IMR-90 (cell line): ENCODE measurements at regions not wholly inside any gene's neighbourhood (a gene's known extent, or its start where the extent isn't known, plus 50 kb on each side); places are given as distances from the start of the nearest gene placed in this dataset.

Experiments used
- ATAC-seq: fragments of 200-7000 bp; cut with Tn5 transposase; 2 replicates; pipeline ENCODE4 v1.9.1; 2020; ENCODE audit warnings: low read depth, mild to moderate bottlenecking, moderate library complexity
- BruUV-seq: library from RNA; stranded (reverse); fragments of 400-500 nt; replicated peaks from 2 replicates; lab custom pipeline; 2021; lab: Mats Ljungman, UMichigan
- CTCF ChIA-PET: fragments of 300-600 bp; formaldehyde crosslinking; extraction: SDS; loops from one replicate; lab custom pipeline; 2021; ENCODE audit warnings: antibody characterized with exemption; lab: Yijun Ruan, JAX
- POLR2A ChIA-PET: fragments of 300-600 bp; sonication (Branson Sonifier 250); formaldehyde crosslinking; loops from one replicate; lab custom pipeline; 2022; ENCODE audit warnings: antibody characterized with exemption; ENCODE audit not compliant: unreplicated experiment; lab: Charles Lee
- DNase-seq: peaks from one replicate; pipeline ENCODE4 v3.0.0; 2013
- H2AFZ ChIP-seq: replicated peaks from 2 replicates; pipeline ENCODE3; 2013; ENCODE audit warnings: low read length, mild to moderate bottlenecking; ENCODE audit not compliant: poor library complexity
- H2AK5ac ChIP-seq: 2 replicates; pipeline ENCODE4 v1.6.1; 2013; ENCODE audit warnings: low read depth, low read length, inconsistent platforms
- H2AK9ac ChIP-seq: replicated peaks from 2 replicates; pipeline ENCODE3; 2013; ENCODE audit warnings: mild to moderate bottlenecking, low read depth, low read length, moderate library complexity; ENCODE audit not compliant: poor library complexity
- H2BK120ac ChIP-seq: 2 replicates; pipeline ENCODE4 v1.6.1; 2013; ENCODE audit warnings: low read depth, low read length, inconsistent platforms
- H2BK15ac ChIP-seq: 3 replicates; pipeline ENCODE4 v1.6.1; 2013; ENCODE audit warnings: low read depth, low read length, inconsistent platforms
- H2BK20ac ChIP-seq: 2 replicates; pipeline ENCODE4 v1.6.1; 2013; ENCODE audit warnings: low read depth, mild to moderate bottlenecking, inconsistent platforms, low read length, moderate library complexity
- H2BK5ac ChIP-seq: 2 replicates; pipeline ENCODE4 v1.6.1; 2013; ENCODE audit warnings: mild to moderate bottlenecking, low read depth, low read length, inconsistent platforms; ENCODE audit not compliant: poor library complexity, severe bottlenecking
- H3K14ac ChIP-seq: replicated peaks from 2 replicates; pipeline ENCODE4 v1.6.1; 2013; ENCODE audit warnings: low read depth, low read length, inconsistent platforms
- H3K18ac ChIP-seq: 2 replicates; pipeline ENCODE4 v1.6.1; 2013; ENCODE audit warnings: low read depth, low read length, control low read depth
- H3K23ac ChIP-seq: 2 replicates; pipeline ENCODE4 v1.6.1; 2013; ENCODE audit warnings: low read depth, low read length, inconsistent platforms
- H3K27ac ChIP-seq: 2 replicates; pipeline ENCODE4 v1.5.1; 2013; ENCODE audit warnings: mild to moderate bottlenecking, control low read depth, low read length; ENCODE audit not compliant: insufficient read depth
- H3K27me3 ChIP-seq: 2 replicates; pipeline ENCODE4 v1.6.1; 2013; ENCODE audit warnings: low read length; ENCODE audit not compliant: control insufficient read depth, insufficient read depth
- H3K36me3 ChIP-seq: 2 replicates; pipeline ENCODE4 v1.6.1; 2013; ENCODE audit warnings: low read length, mixed read lengths; ENCODE audit not compliant: control insufficient read depth, insufficient read depth
- H3K4ac ChIP-seq: 2 replicates; pipeline ENCODE4 v1.6.1; 2013; ENCODE audit warnings: low read depth, low read length, inconsistent platforms
- H3K4me1 ChIP-seq: 2 replicates; pipeline ENCODE4 v1.6.1; 2013; ENCODE audit warnings: low read length, mixed read lengths; ENCODE audit not compliant: control insufficient read depth, insufficient read depth
- H3K4me2 ChIP-seq: 2 replicates; pipeline ENCODE4 v1.6.1; 2013; ENCODE audit warnings: low read depth, mild to moderate bottlenecking, control low read depth, low read length, moderate library complexity
- H3K4me3 ChIP-seq: 2 replicates; pipeline ENCODE4 v1.5.1; 2013; ENCODE audit warnings: low read depth, mild to moderate bottlenecking, control low read depth, low read length, moderate library complexity; ENCODE audit not compliant: insufficient read depth
- H3K56ac ChIP-seq: 2 replicates; pipeline ENCODE4 v1.6.1; 2013; ENCODE audit warnings: low read length, inconsistent platforms; ENCODE audit not compliant: insufficient read depth; ENCODE audit errors: extremely low read depth
- H3K79me1 ChIP-seq, 2 experiments: 2 replicates each; pipeline ENCODE4 v1.6.1; 2013; ENCODE audit warnings: low read length in 2 of 2, inconsistent platforms in 1 of 2, low read depth in 1 of 2
- H3K9ac ChIP-seq: 2 replicates; pipeline ENCODE4 v1.6.1; 2013; ENCODE audit warnings: low read depth, low read length, control low read depth
- H3K9me1 ChIP-seq: 2 replicates; pipeline ENCODE4 v1.6.1; 2013; ENCODE audit warnings: low read length, inconsistent platforms; ENCODE audit not compliant: insufficient read depth
- H3K9me3 ChIP-seq: 2 replicates; pipeline ENCODE4 v1.6.1; 2013; ENCODE audit warnings: low read length; ENCODE audit not compliant: control insufficient read depth, insufficient read depth
- H4K20me1 ChIP-seq: 2 replicates; pipeline ENCODE4 v1.6.1; 2013; ENCODE audit warnings: low read length, inconsistent platforms; ENCODE audit not compliant: insufficient read depth
- H4K5ac ChIP-seq: 2 replicates; pipeline ENCODE4 v1.6.1; 2013; ENCODE audit warnings: mild to moderate bottlenecking, low read depth, low read length, control low read depth
- H4K8ac ChIP-seq, 2 experiments: 2 replicates each; pipeline ENCODE4 v1.6.1; 2013; ENCODE audit warnings: low read depth in 2 of 2, low read length in 2 of 2, control low read depth in 1 of 2, inconsistent platforms in 1 of 2
- H4K91ac ChIP-seq: 2 replicates; pipeline ENCODE4 v1.6.1; 2013; ENCODE audit warnings: low read depth, low read length, inconsistent platforms; ENCODE audit not compliant: insufficient read depth
- CEBPB ChIP-seq: IDR thresholded peaks from 2 replicates; pipeline ENCODE4 v1.6.1; 2012; ENCODE audit warnings: low read depth, low read length, improper control_type of control experiment
- CTCF ChIP-seq: conservative IDR thresholded peaks from 2 replicates; pipeline ENCODE4 v1.5.1; 2012; ENCODE audit warnings: mild to moderate bottlenecking, low read depth, low read length, improper control_type of control experiment
- ELK1 ChIP-seq: fragments of 150-350 bp; IDR thresholded peaks from 2 replicates; pipeline ENCODE4 v1.6.1; 2016; ENCODE audit warnings: low read depth, mild to moderate bottlenecking, low read length, moderate library complexity, borderline replicate concordance
- RAD21 ChIP-seq: IDR thresholded peaks from 2 replicates; pipeline ENCODE4 v1.6.1; 2012; ENCODE audit warnings: low read length, improper control_type of control experiment
- RCOR1 ChIP-seq: IDR thresholded peaks from 2 replicates; pipeline ENCODE4 v1.6.1; 2012; ENCODE audit warnings: mild to moderate bottlenecking, low read length, improper control_type of control experiment; ENCODE audit not compliant: insufficient replicate concordance
- WGBS, 2 experiments: methylation state at CpG; one replicate each; pipeline versions ENCODE4 v1.1.5 to v1.1.7; 2013; ENCODE audit warnings: missing lambda C conversion rate in 2 of 2; ENCODE audit not compliant: insufficient read length in 1 of 2; ENCODE audit errors: extremely low coverage in 2 of 2; 5-methylcytosine and 5-hydroxymethylcytosine counted together
- dilution Hi-C: fragments of 300-500 bp; cut with HindIII; formaldehyde crosslinking; loops from one replicate; pipeline ENCODE4 v1.14.3; 2018; ENCODE audit warnings: low sequenced_read_pairs; ENCODE audit not compliant: unreplicated experiment
- in situ Hi-C: fragments of 300-500 bp; cut with MboI; formaldehyde crosslinking; loops from 3 replicates; pipeline ENCODE4 v1.14.3; 2019; ENCODE audit warnings: low sequenced_read_pairs, inconsistent platforms, mixed read lengths
- intact Hi-C: fragments of 100-400 bp; cut with micrococcal nuclease; formaldehyde crosslinking; loops from 2 replicates; pipeline ENCODE4 v1.10.0; 2022
- TF ChIP-seq, protein P1 (sequence below): fragments of 150-350 bp; IDR thresholded peaks from 2 replicates; pipeline ENCODE4 v1.6.1; 2017; ENCODE audit warnings: mild to moderate bottlenecking, antibody characterized with exemption, low read length, low read depth

- no peak for TF ChIP-seq CEBPB
Measured at GRCh38 chr16:88316941-88317612, 65.7 kb upstream of the ZNF469 start (continued).

- Histone ChIP-seq H3K27me3 (no peaks in the 10 kb centered on the region), H2AK5ac (peak overlapping the region; percentile 95), H3K4me1 (peaks cover 20% of the 10 kb centered on the region), H3K4me3 (no peak overlapping the region), H3K36me3 (no peaks in the 10 kb centered on the region), H3K4ac (peak overlapping the region; percentile 87), H3K14ac (peak overlapping the region; percentile 77), H3K18ac (peak overlapping the region; percentile 84), H2BK120ac (peak overlapping the region; percentile 85), H3K9me1 (peaks cover 13% of the 10 kb centered on the region), H4K5ac (peak overlapping the region; percentile 87), H3K79me1 (peaks cover 6 to 13% of the 10 kb centered on the region in 2 experiments; a peak in 3 of 4 replicates), H3K23ac (peak overlapping the region; percentile 10; the same call in 1 of the 2 replicates), H3K9ac (no peak overlapping the region; the same call in 1 of the 2 replicates), H3K56ac (no peak overlapping the region), H2BK5ac (peak overlapping the region; percentile 1), H2BK15ac (peak overlapping the region; percentile 91; the same call in 2 of the 3 replicates), H2AFZ (peak overlapping the region; percentile 35), H4K8ac (peak overlapping the region; percentile 74 to 91), H3K9me3 (peaks cover 1% of the 10 kb centered on the region; the same call in 1 of the 2 replicates), H4K91ac (peak overlapping the region; percentile 73), H3K27ac (peak overlapping the region; percentile 22), H2AK9ac (peak overlapping the region; percentile 35), H3K4me2 (no peak overlapping the region), H2BK20ac (peak overlapping the region; percentile 90), H4K20me1 (no peaks in the 10 kb centered on the region)
- CTCF ChIA-PET: no interaction called here
- POLR2A ChIA-PET: no interaction called here
- BruUV-seq: no TSS peak
- DNase-seq (peak; percentile 55), ATAC-seq (no peak; the same call in 1 of the 2 replicates)
- intact Hi-C loops (no loop called here), dilution Hi-C loops (no loop called here), in situ Hi-C loops (no loop called here)
- WGBS, 2 experiments: no CpG with 5 or more reads among the region's 11 CpGs
- TF ChIP-seq CTCF: no peak
- no peak for TF ChIP-seq RAD21
- no peak for TF ChIP-seq CEBPB
- TF ChIP-seq, protein P1, sequence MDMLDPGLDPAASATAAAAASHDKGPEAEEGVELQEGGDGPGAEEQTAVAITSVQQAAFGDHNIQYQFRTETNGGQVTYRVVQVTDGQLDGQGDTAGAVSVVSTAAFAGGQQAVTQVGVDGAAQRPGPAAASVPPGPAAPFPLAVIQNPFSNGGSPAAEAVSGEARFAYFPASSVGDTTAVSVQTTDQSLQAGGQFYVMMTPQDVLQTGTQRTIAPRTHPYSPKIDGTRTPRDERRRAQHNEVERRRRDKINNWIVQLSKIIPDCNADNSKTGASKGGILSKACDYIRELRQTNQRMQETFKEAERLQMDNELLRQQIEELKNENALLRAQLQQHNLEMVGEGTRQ: no peak
- no peak for TF ChIP-seq RCOR1
- TF ChIP-seq ELK1: no peak
Measured at GRCh38 chr16:88317613-88317965, 65.2 kb upstream of the ZNF469 start.
